Astrocyte (in vitro differentiated cells and primary cell): ENCODE measurements at regions not wholly inside any gene's neighbourhood (a gene's known extent, or its start where the extent isn't known, plus 50 kb on each side); places are given as distances from the start of the nearest gene placed in this dataset.
A peak's percentile ranks its signal among the peaks of the same experiment; 100 is the strongest.

ENCODE experiments used
- DNase-seq: peaks from one replicate; pipeline ENCODE4 v3.0.0-alpha.2; 2010; ENCODE audit warnings: low read depth
- FAIRE-seq: peaks from 2 replicates; lab custom pipeline; 2011; peaks lifted over from hg19 to GRCh38; lab: Jason Lieb, UNC
- H2AFZ ChIP-seq: 2 replicates; pipeline ENCODE4 v1.6.0; 2012; ENCODE audit warnings: low read depth, low read length, inconsistent platforms
- H3K27ac ChIP-seq: 2 replicates; pipeline ENCODE4 v1.5.1; 2011; ENCODE audit warnings: low read depth, low read length, inconsistent platforms
- H3K27me3 ChIP-seq: 2 replicates; pipeline ENCODE4 v1.6.0; 2011; ENCODE audit warnings: low read length, inconsistent platforms; ENCODE audit not compliant: insufficient read depth
- H3K36me3 ChIP-seq: 2 replicates; pipeline ENCODE4 v1.5.1; 2011; ENCODE audit warnings: low read length, inconsistent platforms; ENCODE audit not compliant: insufficient read depth
- H3K4me1 ChIP-seq: 2 replicates; pipeline ENCODE4 v1.5.1; 2011; ENCODE audit warnings: low read length, inconsistent platforms; ENCODE audit not compliant: insufficient read depth
- H3K4me2 ChIP-seq: 2 replicates; pipeline ENCODE4 v1.6.0; 2012; ENCODE audit warnings: low read length, inconsistent platforms
- H3K4me3 ChIP-seq: 2 replicates; pipeline ENCODE4 v1.5.1; 2011; ENCODE audit warnings: low read depth, mild to moderate bottlenecking, low read length, inconsistent platforms; ENCODE audit not compliant: insufficient read depth
- H3K79me2 ChIP-seq: 2 replicates; pipeline ENCODE4 v1.6.0; 2012; ENCODE audit warnings: mild to moderate bottlenecking, low read length, inconsistent platforms; ENCODE audit not compliant: insufficient read depth
- H3K9ac ChIP-seq: 2 replicates; pipeline ENCODE4 v1.6.0; 2012; ENCODE audit warnings: mild to moderate bottlenecking, low read length, inconsistent platforms
- H3K9me3 ChIP-seq: 2 replicates; pipeline ENCODE4 v1.5.1; 2012; ENCODE audit warnings: low read depth, mild to moderate bottlenecking, low read length, inconsistent platforms; ENCODE audit not compliant: insufficient read depth
- H4K20me1 ChIP-seq: 2 replicates; pipeline ENCODE4 v1.6.0; 2012; ENCODE audit warnings: low read length, inconsistent platforms; ENCODE audit not compliant: insufficient read depth
- H3K27ac Mint-ChIP-seq: one replicate; pipeline ENCODE4 v1.8.0; 2021; ENCODE audit warnings: mild to moderate bottlenecking, mixed read lengths; ENCODE audit not compliant: unreplicated experiment
- H3K27me3 Mint-ChIP-seq: one replicate; pipeline ENCODE4 v1.8.0; 2021; ENCODE audit warnings: low read depth, mixed read lengths; ENCODE audit not compliant: unreplicated experiment
- H3K36me3 Mint-ChIP-seq: one replicate; pipeline ENCODE4 v1.8.0; 2021; ENCODE audit warnings: low read depth, mixed read lengths; ENCODE audit not compliant: unreplicated experiment
- H3K4me1 Mint-ChIP-seq: one replicate; pipeline ENCODE4 v1.8.0; 2021; ENCODE audit warnings: low read depth, mixed read lengths; ENCODE audit not compliant: unreplicated experiment
- H3K4me3 Mint-ChIP-seq: one replicate; pipeline ENCODE4 v1.8.0; 2021; ENCODE audit warnings: mild to moderate bottlenecking, moderate library complexity, mixed read lengths; ENCODE audit not compliant: unreplicated experiment
- H3K9me3 Mint-ChIP-seq: one replicate; pipeline ENCODE4 v1.8.0; 2021; ENCODE audit warnings: mild to moderate bottlenecking, mixed read lengths; ENCODE audit not compliant: unreplicated experiment
- EZH2 ChIP-seq: IDR thresholded peaks from 2 replicates; pipeline ENCODE4 v1.6.1; 2012; ENCODE audit warnings: mild to moderate bottlenecking, low read length, inconsistent platforms; ENCODE audit not compliant: insufficient read depth
- TF ChIP-seq, protein P1 (sequence below): IDR thresholded peaks from 2 replicates; pipeline ENCODE4 v1.5.1; 2011; ENCODE audit warnings: low read depth, mild to moderate bottlenecking, inconsistent platforms, low read length, moderate library complexity; ENCODE audit not compliant: insufficient read depth

DNA sequence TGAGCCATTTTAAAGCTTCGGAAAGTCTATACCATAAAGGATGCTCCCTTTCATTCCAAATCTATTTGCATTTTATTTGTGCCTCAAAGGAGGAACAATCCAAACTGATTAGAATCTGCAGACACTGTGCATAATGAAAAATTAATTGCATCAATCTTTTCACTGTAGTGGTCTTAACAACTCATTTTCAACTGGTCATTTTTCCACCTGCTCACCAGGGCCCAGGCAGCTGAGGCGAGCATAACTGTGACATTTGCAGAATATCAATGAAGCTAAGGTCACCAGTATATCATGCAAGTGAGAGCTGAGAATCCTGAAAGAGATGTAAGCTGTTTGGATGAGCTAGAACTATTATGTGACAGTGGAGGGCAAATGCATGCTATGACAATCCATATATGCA is 387.3 kb upstream of the TECRL start:
- Histone ChIP-seq H3K9ac (no peak overlapping the region), H3K36me3 (no peaks in the 10 kb centered on the region), H3K79me2 (no peaks in the 10 kb centered on the region), H4K20me1 (no peaks in the 10 kb centered on the region), H2AFZ (no peak overlapping the region), H3K27ac (no peak overlapping the region), H3K27me3 (no peaks in the 10 kb centered on the region), H3K4me1 (no peaks in the 10 kb centered on the region), H3K4me3 (no peak overlapping the region), H3K9me3 (no peaks in the 10 kb centered on the region), H3K4me2 (no peak overlapping the region)
- TF ChIP-seq, protein P1, sequence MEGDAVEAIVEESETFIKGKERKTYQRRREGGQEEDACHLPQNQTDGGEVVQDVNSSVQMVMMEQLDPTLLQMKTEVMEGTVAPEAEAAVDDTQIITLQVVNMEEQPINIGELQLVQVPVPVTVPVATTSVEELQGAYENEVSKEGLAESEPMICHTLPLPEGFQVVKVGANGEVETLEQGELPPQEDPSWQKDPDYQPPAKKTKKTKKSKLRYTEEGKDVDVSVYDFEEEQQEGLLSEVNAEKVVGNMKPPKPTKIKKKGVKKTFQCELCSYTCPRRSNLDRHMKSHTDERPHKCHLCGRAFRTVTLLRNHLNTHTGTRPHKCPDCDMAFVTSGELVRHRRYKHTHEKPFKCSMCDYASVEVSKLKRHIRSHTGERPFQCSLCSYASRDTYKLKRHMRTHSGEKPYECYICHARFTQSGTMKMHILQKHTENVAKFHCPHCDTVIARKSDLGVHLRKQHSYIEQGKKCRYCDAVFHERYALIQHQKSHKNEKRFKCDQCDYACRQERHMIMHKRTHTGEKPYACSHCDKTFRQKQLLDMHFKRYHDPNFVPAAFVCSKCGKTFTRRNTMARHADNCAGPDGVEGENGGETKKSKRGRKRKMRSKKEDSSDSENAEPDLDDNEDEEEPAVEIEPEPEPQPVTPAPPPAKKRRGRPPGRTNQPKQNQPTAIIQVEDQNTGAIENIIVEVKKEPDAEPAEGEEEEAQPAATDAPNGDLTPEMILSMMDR, result no peak
- no peak for TF ChIP-seq EZH2
- no peak overlapping the region for H3K4me3 Mint-ChIP-seq
- DNase-seq (no peak), FAIRE-seq (no peak)
- H3K27ac Mint-ChIP-seq, result no peak overlapping the region
- no peaks in the 10 kb centered on the region for H3K4me1 Mint-ChIP-seq
- H3K9me3 Mint-ChIP-seq, result no peaks in the 10 kb centered on the region
- no peaks in the 10 kb centered on the region for H3K27me3 Mint-ChIP-seq
- no peaks in the 10 kb centered on the region for H3K36me3 Mint-ChIP-seq

DNA sequence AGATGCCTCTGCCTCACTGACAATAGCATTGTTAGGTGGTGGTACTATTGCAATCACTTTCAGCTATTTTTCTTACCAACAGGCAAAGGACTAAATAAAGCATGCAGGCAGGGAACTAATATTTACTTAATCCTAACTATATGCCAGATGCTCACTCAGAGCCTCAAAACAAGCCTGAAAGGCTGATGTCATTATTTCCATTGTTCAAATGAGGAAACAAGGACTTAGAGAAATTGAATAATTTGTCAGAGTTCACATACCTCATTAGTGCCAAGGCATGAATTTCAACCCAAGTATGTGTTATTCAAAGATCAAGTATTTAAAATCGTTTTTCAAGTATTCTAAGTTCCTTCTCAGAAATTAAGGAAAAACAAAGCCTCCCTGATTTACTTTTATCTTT is 374.9 kb upstream of the TECRL start:
- Mint-ChIP-seq H3K27me3 (no peaks in the 10 kb centered on the region), H3K4me3 (no peak overlapping the region), H3K4me1 (peaks cover 3% of the 10 kb centered on the region), H3K27ac (no peak overlapping the region), H3K9me3 (no peaks in the 10 kb centered on the region), H3K36me3 (no peaks in the 10 kb centered on the region)
- Histone ChIP-seq H3K4me2 (peak overlapping the region; percentile 66), H4K20me1 (no peaks in the 10 kb centered on the region), H3K27ac (peak overlapping the region; percentile 84), H3K36me3 (no peaks in the 10 kb centered on the region), H3K9me3 (no peaks in the 10 kb centered on the region), H3K79me2 (no peaks in the 10 kb centered on the region), H2AFZ (no peak overlapping the region), H3K4me3 (no peak overlapping the region), H3K9ac (peak overlapping the region; percentile 75), H3K4me1 (peaks cover 16% of the 10 kb centered on the region), H3K27me3 (no peaks in the 10 kb centered on the region)
- no peak for FAIRE-seq
- peak; percentile 96 for DNase-seq
- TF ChIP-seq, protein P1, result no peak

DNA sequence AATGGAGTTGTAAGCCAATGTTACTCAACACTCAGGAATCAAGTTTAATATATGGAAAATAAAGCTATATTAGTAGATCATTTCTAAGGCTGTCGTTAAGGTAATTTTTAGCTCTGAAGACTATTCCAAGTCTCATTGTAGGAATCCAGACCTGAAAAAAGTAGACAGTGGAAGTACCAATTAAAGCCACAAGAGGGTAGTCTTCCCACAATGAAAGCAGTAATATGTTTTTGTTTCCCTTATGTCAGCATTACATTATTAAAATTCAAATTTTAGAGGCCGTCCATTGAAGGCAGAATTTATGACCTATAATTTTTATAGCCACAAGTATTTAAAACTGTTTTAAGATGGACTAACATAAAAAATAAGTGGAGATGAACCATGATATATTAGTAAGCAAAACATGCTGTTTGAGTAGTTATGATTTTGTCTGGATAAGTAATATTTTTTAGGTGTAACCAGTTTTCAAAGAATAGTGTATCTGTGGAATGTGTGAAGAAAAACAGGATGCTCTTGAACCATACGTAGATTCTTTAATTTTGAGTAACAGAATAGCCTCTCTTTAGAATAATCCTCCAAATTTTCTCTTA is 372.6 kb upstream of the TECRL start:
- Histone ChIP-seq H2AFZ (no peak overlapping the region), H3K27ac (no peak overlapping the region), H3K79me2 (no peaks in the 10 kb centered on the region), H3K4me1 (peaks cover 24% of the 10 kb centered on the region), H3K27me3 (no peaks in the 10 kb centered on the region), H3K36me3 (no peaks in the 10 kb centered on the region), H3K9ac (no peak overlapping the region), H3K9me3 (no peaks in the 10 kb centered on the region), H4K20me1 (no peaks in the 10 kb centered on the region), H3K4me3 (no peak overlapping the region), H3K4me2 (no peak overlapping the region)
- H3K27ac Mint-ChIP-seq, result no peak overlapping the region
- no peaks in the 10 kb centered on the region for H3K27me3 Mint-ChIP-seq
- no peak for TF ChIP-seq EZH2
- TF ChIP-seq, protein P1, result peak; percentile 71
- DNase-seq (no peak), FAIRE-seq (peak; percentile 60)
- no peak overlapping the region for H3K4me3 Mint-ChIP-seq
- H3K4me1 Mint-ChIP-seq, result peaks cover 3% of the 10 kb centered on the region
- H3K9me3 Mint-ChIP-seq, result no peaks in the 10 kb centered on the region
- no peaks in the 10 kb centered on the region for H3K36me3 Mint-ChIP-seq
